Liver (tissue), 8 donors: ENCODE measurements at regions not wholly inside any gene's neighbourhood (a gene's known extent, or its start where the extent isn't known, plus 50 kb on each side); places are given as distances from the start of the nearest gene placed in this dataset.

ENCODE experiments used
- DNase-seq: peaks from one replicate; pipeline ENCODE4 v3.0.0-alpha.2; 2017; ENCODE audit warnings: low spot score
- H3K27ac ChIP-seq, 2 donors: one replicate each; pipeline ENCODE4 v1.7.0; 2013; ENCODE audit warnings: inconsistent platforms in 2 of 2, low read length in 2 of 2, control low read depth in 1 of 2, low read depth in 1 of 2, mild to moderate bottlenecking in 1 of 2
- H3K27me3 ChIP-seq, 4 donors: one replicate each; pipeline versions ENCODE4 v1.6.1 to v1.7.0; 2013; ENCODE audit warnings: low read length in 3 of 4, inconsistent platforms in 1 of 4, mild to moderate bottlenecking in 1 of 4, moderate library complexity in 1 of 4; ENCODE audit not compliant: control insufficient read depth in 4 of 4, insufficient read depth in 4 of 4
- H3K36me3 ChIP-seq, 4 donors: one replicate each; pipeline versions ENCODE4 v1.6.1 to v1.7.0; 2013; ENCODE audit warnings: low read length in 3 of 4, mild to moderate bottlenecking in 3 of 4, low read depth in 1 of 4, moderate library complexity in 1 of 4; ENCODE audit not compliant: control insufficient read depth in 4 of 4, insufficient read depth in 3 of 4
- H3K4me1 ChIP-seq, 4 donors: one replicate each; pipeline versions ENCODE4 v1.6.1 to v1.7.0; 2013; ENCODE audit warnings: low read length in 3 of 4, mild to moderate bottlenecking in 3 of 4, moderate library complexity in 1 of 4; ENCODE audit not compliant: control insufficient read depth in 4 of 4, insufficient read depth in 4 of 4
- H3K4me3 ChIP-seq, 3 donors: one replicate each; pipeline versions ENCODE4 v1.6.1 to v1.7.0; 2013; ENCODE audit warnings: low read length in 3 of 3, control low read depth in 1 of 3, low read depth in 1 of 3, mild to moderate bottlenecking in 1 of 3
- H3K9ac ChIP-seq, 2 donors: one replicate each; pipeline ENCODE4 v1.7.0; 2013; ENCODE audit warnings: low read length in 2 of 2, mild to moderate bottlenecking in 2 of 2, moderate library complexity in 2 of 2, control low read depth in 1 of 2, low read depth in 1 of 2
- H3K9me3 ChIP-seq, 4 donors: one replicate each; pipeline versions ENCODE4 v1.6.1 to v1.7.0; 2013; ENCODE audit warnings: low read length in 3 of 4; ENCODE audit not compliant: control insufficient read depth in 4 of 4
- CTCF ChIP-seq: fragments of 150-350 bp; IDR thresholded peaks from 2 replicates; pipeline ENCODE4 v1.5.1; 2017; ENCODE audit warnings: improper control_type of control experiment, low read depth, low read length; ENCODE audit not compliant: missing input control
- EGR1 ChIP-seq, 2 donors: IDR thresholded peaks; 2 replicates each; pipeline ENCODE4 v1.6.1; 2016 to 2018; ENCODE audit warnings: antibody characterized with exemption in 2 of 2, low read depth in 2 of 2
- FOXA1 ChIP-seq: IDR thresholded peaks from 2 replicates; pipeline ENCODE4 v1.6.1; 2016; ENCODE audit warnings: antibody characterized with exemption
- GABPA ChIP-seq, 2 donors: IDR thresholded peaks in 1 of 2; conservative IDR thresholded peaks in 1 of 2; 2 replicates each; pipeline ENCODE4 v1.6.1; 2016; ENCODE audit warnings: antibody characterized with exemption in 2 of 2, mild to moderate bottlenecking in 1 of 2, moderate library complexity in 1 of 2
- HNF4A ChIP-seq, 2 donors: conservative IDR thresholded peaks; 2 replicates each; pipeline ENCODE4 v1.6.1; 2016; ENCODE audit warnings: antibody characterized with exemption in 2 of 2, mild to moderate bottlenecking in 2 of 2
- HNF4G ChIP-seq: IDR thresholded peaks from 2 replicates; pipeline ENCODE4 v1.6.1; 2016; ENCODE audit warnings: antibody characterized with exemption
- JUND ChIP-seq, 2 donors: IDR thresholded peaks; 2 replicates each; pipeline ENCODE4 v1.6.1; 2016; ENCODE audit warnings: antibody characterized with exemption in 2 of 2
- MAX ChIP-seq: IDR thresholded peaks from 2 replicates; pipeline ENCODE4 v1.6.1; 2016; ENCODE audit warnings: antibody characterized with exemption
- NR2F2 ChIP-seq: IDR thresholded peaks from 2 replicates; pipeline ENCODE4 v1.6.1; 2016; ENCODE audit warnings: antibody characterized with exemption
- REST ChIP-seq: IDR thresholded peaks from 2 replicates; pipeline ENCODE4 v1.6.1; 2016; ENCODE audit warnings: antibody characterized with exemption, mild to moderate bottlenecking
- RXRA ChIP-seq, 2 donors: IDR thresholded peaks; 2 replicates each; pipeline ENCODE4 v1.6.1; 2017 to 2018; ENCODE audit warnings: antibody characterized with exemption in 2 of 2, mild to moderate bottlenecking in 1 of 2
- SP1 ChIP-seq: IDR thresholded peaks from 2 replicates; pipeline ENCODE4 v1.6.1; 2018; ENCODE audit warnings: antibody characterized with exemption, mild to moderate bottlenecking
- YY1 ChIP-seq: IDR thresholded peaks from 2 replicates; pipeline ENCODE4 v1.6.1; 2016; ENCODE audit warnings: antibody characterized with exemption, mild to moderate bottlenecking
- ZBTB33 ChIP-seq: IDR thresholded peaks from 2 replicates; pipeline ENCODE4 v1.6.1; 2016; ENCODE audit warnings: antibody characterized with exemption
- WGBS: extraction: QIAGEN DNeasy Blood & Tissue Kit; methylation state at CpG from one replicate; pipeline ENCODE4 v1.1.7; 2013; 5-methylcytosine and 5-hydroxymethylcytosine counted together
- TF ChIP-seq, protein P1 (sequence below): IDR thresholded peaks from 2 replicates; pipeline ENCODE4 v1.6.1; 2016; ENCODE audit warnings: antibody characterized with exemption
- donor health status: healthy.
- donor health status: healthy.
- donor health status: healthy.
- donor health status: healthy.
- donor health status: healthy.

GRCh38 chr6:99165838-99166237 lies 183.6 kb downstream of the FAXC start:
- no peak overlapping the region for H3K9ac ChIP-seq
- H3K27ac ChIP-seq, result no peak overlapping the region
- no peaks in the 10 kb centered on the region for H3K9me3 ChIP-seq
- DNase-seq, result no peak
- no peak overlapping the region for H3K4me3 ChIP-seq
- H3K4me1 ChIP-seq, result no peaks in the 10 kb centered on the region
- no peaks in the 10 kb centered on the region for H3K36me3 ChIP-seq
- no peaks in the 10 kb centered on the region for H3K27me3 ChIP-seq
- no peak for TF ChIP-seq SP1
- TF ChIP-seq EGR1 (IDR thresholded peaks at IDR 0.05; ENCODE audit: low read depth in 2 of 2), result no peak
- TF ChIP-seq JUND (IDR thresholded peaks at IDR 0.05), result no peak
- no peak for TF ChIP-seq MAX
- no peak for TF ChIP-seq FOXA1
- TF ChIP-seq YY1, result no peak
- TF ChIP-seq REST, result no peak

- no peaks in the 10 kb centered on the region for H3K36me3 ChIP-seq
- H3K27ac ChIP-seq, result no peak overlapping the region
- H3K9ac ChIP-seq, result no peak overlapping the region
- WGBS, result 21% methylated on average over 3 of the region's 3 CpGs
- peaks cover 0 to 2% (median 1%) of the 10 kb centered on the region in 4 donors for H3K4me1 ChIP-seq
- no peaks in the 10 kb centered on the region for H3K9me3 ChIP-seq
- no peak for DNase-seq
- no peak for TF ChIP-seq CTCF
- no peak for TF ChIP-seq GABPA (IDR thresholded peaks at IDR 0.05 in 1 of 2, conservative IDR thresholded peaks at IDR 0.05 in 1 of 2)
- TF ChIP-seq REST, result no peak
- no peak for TF ChIP-seq JUND (IDR thresholded peaks at IDR 0.05)
- no peak for TF ChIP-seq HNF4G
- no peak for TF ChIP-seq SP1
- TF ChIP-seq ZBTB33, result no peak
- no peak for TF ChIP-seq RXRA (IDR thresholded peaks at IDR 0.05)
- no peak for TF ChIP-seq MAX
- TF ChIP-seq FOXA1, result no peak
- TF ChIP-seq EGR1 (IDR thresholded peaks at IDR 0.05; ENCODE audit: low read depth in 2 of 2), result no peak
- TF ChIP-seq, protein P1, sequence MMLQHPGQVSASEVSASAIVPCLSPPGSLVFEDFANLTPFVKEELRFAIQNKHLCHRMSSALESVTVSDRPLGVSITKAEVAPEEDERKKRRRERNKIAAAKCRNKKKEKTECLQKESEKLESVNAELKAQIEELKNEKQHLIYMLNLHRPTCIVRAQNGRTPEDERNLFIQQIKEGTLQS, result no peak
- TF ChIP-seq NR2F2, result no peak
- no peak for TF ChIP-seq HNF4A (conservative IDR thresholded peaks at IDR 0.05)
- no peak for TF ChIP-seq YY1
- no peaks in the 10 kb centered on the region for H3K27me3 ChIP-seq
- no peak overlapping the region for H3K4me3 ChIP-seq
These were observed 197.2 kb downstream of the FAXC start for GRCh38 chr6:99152347-99152643.
